B cell (primary cell): ENCODE measurements at regions not wholly inside any gene's neighbourhood (a gene's known extent, or its start where the extent isn't known, plus 50 kb on each side); places are given as distances from the start of the nearest gene placed in this dataset.

Source experiments
- CTCF ChIP-seq: fragments of 200-600 bp; IDR thresholded peaks from one replicate; pipeline ENCODE4 v1.8.0; 2022; ENCODE audit warnings: antibody characterized with exemption, mild to moderate bottlenecking
- EZH2 ChIP-seq: IDR thresholded peaks from 2 replicates; pipeline ENCODE4 v1.6.1; 2012; ENCODE audit warnings: borderline replicate concordance, low read depth, mild to moderate bottlenecking, moderate library complexity, low read length; ENCODE audit not compliant: insufficient read depth, poor library complexity, severe bottlenecking

- TF ChIP-seq CTCF (no peak), EZH2 (no peak)
These were observed 99.0 kb downstream of the AREG start for GRCh38 chr4:74543983-74544382.
